Upper lobe of left lung (tissue), 4 donors: ENCODE measurements at regions not wholly inside any gene's neighbourhood (a gene's known extent, or its start where the extent isn't known, plus 50 kb on each side); places are given as distances from the start of the nearest gene placed in this dataset.

Experiments used
- EP300 ChIP-seq, 4 donors: sonication (generic); formaldehyde crosslinking; IDR thresholded peaks; one replicate each; pipeline ENCODE4 v1.5.1; 2017; ENCODE audit warnings: antibody characterized with exemption in 4 of 4, control low read depth in 2 of 4
- POLR2A ChIP-seq, 4 donors: fragments of 450-650 bp; IDR thresholded peaks; one replicate each; pipeline ENCODE4 v1.5.1; 2016 to 2017; ENCODE audit warnings: antibody characterized with exemption in 4 of 4, mild to moderate bottlenecking in 2 of 4
- POLR2AphosphoS5 ChIP-seq, 2 donors: sonication (generic); formaldehyde crosslinking; IDR thresholded peaks; one replicate each; pipeline ENCODE4 v1.5.1; 2017; ENCODE audit warnings: antibody characterized with exemption in 2 of 2
- TF ChIP-seq, protein P1 (sequence below), 6 experiments: fragments of 450-650 bp in 4 of 6; fragments of 200-600 bp in 2 of 6; sonication (generic) in 2 of 6; IDR thresholded peaks; one replicate each; pipeline ENCODE4 v1.5.1; 2016 to 2019; ENCODE audit warnings: antibody characterized with exemption in 6 of 6

DNA sequence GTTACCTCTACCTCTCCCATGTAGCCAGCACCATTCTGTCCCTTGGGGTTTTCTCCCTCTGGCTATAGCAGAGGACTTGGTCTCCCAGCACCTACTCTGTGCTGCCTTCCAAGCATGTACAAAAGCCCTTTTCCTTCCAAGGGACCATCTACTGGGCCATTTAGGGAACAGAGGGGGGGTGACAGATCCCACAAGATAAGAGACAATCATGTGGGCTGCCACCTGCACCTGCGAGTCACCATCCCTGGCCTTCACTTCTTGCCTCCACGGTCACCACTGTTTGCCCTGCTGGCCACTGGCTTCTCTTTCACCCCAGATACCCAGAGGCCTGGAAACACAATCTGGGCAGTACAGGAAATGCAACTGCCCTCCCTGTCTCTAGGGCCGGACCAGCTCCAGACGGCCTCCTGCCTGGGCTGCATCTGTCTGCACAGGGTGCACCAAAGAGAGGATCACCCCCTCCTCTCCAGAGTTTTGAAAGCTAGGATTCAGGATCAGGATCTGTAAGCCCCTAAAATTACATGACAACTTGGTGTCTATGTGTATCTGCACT is 160.8 kb upstream of the NECTIN1 start:
- TF ChIP-seq, protein P1, sequence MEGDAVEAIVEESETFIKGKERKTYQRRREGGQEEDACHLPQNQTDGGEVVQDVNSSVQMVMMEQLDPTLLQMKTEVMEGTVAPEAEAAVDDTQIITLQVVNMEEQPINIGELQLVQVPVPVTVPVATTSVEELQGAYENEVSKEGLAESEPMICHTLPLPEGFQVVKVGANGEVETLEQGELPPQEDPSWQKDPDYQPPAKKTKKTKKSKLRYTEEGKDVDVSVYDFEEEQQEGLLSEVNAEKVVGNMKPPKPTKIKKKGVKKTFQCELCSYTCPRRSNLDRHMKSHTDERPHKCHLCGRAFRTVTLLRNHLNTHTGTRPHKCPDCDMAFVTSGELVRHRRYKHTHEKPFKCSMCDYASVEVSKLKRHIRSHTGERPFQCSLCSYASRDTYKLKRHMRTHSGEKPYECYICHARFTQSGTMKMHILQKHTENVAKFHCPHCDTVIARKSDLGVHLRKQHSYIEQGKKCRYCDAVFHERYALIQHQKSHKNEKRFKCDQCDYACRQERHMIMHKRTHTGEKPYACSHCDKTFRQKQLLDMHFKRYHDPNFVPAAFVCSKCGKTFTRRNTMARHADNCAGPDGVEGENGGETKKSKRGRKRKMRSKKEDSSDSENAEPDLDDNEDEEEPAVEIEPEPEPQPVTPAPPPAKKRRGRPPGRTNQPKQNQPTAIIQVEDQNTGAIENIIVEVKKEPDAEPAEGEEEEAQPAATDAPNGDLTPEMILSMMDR (IDR thresholded peaks at IDR 0.05) = no peak
- no peak for TF ChIP-seq EP300 (IDR thresholded peaks at IDR 0.05)
- TF ChIP-seq POLR2AphosphoS5 (IDR thresholded peaks at IDR 0.05) = no peak
- TF ChIP-seq POLR2A (IDR thresholded peaks at IDR 0.05) = no peak
